Hepatocyte (in vitro differentiated cells): ENCODE measurements at regions not wholly inside any gene's neighbourhood (a gene's known extent, or its start where the extent isn't known, plus 50 kb on each side); places are given as distances from the start of the nearest gene placed in this dataset.

Experiments used
- EZH2 ChIP-seq: fragments of 200-600 bp; sonication (generic); IDR thresholded peaks from 2 replicates; pipeline ENCODE4 v1.6.1; 2016; ENCODE audit warnings: antibody characterized with exemption, mild to moderate bottlenecking, borderline replicate concordance
- TF ChIP-seq, protein P1 (sequence below): fragments of 200-600 bp; sonication (generic); IDR thresholded peaks from 2 replicates; pipeline ENCODE4 v1.5.1; 2016; ENCODE audit warnings: antibody characterized with exemption, mild to moderate bottlenecking; ENCODE audit not compliant: poor library complexity

DNA sequence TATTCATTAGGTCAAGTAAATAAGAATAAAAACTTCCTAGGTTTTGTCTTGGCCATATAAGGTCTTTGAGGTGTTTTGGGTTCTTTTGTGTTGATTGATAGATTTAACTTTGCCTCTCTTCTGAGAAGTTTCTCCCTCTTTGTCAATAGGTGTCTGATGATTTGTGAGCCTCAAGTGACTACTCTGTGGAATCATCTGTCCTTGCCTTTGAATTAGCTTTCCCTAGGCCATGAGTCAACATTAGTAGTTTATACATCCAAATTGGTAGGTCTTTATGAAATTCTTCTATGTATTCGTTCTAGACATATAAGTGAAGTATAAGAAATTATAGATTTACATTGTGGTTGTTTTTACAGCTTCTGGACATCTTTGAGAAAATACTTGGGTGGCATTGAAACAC lies 864.4 kb downstream of the USP25 start:
- TF ChIP-seq, protein P1, sequence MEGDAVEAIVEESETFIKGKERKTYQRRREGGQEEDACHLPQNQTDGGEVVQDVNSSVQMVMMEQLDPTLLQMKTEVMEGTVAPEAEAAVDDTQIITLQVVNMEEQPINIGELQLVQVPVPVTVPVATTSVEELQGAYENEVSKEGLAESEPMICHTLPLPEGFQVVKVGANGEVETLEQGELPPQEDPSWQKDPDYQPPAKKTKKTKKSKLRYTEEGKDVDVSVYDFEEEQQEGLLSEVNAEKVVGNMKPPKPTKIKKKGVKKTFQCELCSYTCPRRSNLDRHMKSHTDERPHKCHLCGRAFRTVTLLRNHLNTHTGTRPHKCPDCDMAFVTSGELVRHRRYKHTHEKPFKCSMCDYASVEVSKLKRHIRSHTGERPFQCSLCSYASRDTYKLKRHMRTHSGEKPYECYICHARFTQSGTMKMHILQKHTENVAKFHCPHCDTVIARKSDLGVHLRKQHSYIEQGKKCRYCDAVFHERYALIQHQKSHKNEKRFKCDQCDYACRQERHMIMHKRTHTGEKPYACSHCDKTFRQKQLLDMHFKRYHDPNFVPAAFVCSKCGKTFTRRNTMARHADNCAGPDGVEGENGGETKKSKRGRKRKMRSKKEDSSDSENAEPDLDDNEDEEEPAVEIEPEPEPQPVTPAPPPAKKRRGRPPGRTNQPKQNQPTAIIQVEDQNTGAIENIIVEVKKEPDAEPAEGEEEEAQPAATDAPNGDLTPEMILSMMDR: no peak
- no peak for TF ChIP-seq EZH2
